ENCODE measurements at regions not wholly inside any gene's neighbourhood (a gene's known extent, or its start where the extent isn't known, plus 50 kb on each side); places are given as distances from the start of the nearest gene placed in this dataset.
"Not testable (repeated sequence)": the region's sequence is repeated elsewhere in the genome, so short reads cannot be mapped to it uniquely, and the experiment has no call there.

- CTCF ChIA-PET = no interaction called here
- H3F3A ChIP-seq (ENCODE audit: insufficient read depth, low read depth) = no peaks in the 10 kb centered on the region
- intact Hi-C loops (cut with micrococcal nuclease; ENCODE audit: unreplicated experiment) = no loop called here
- H3K36me3 ChIP-seq (ENCODE audit: low read depth) = no peaks in the 10 kb centered on the region
- H4K20me1 ChIP-seq (ENCODE audit: insufficient read depth) = no peaks in the 10 kb centered on the region
- no peaks in the 10 kb centered on the region for H3K9me2 ChIP-seq (ENCODE audit: insufficient read depth)
- no peaks in the 10 kb centered on the region for H3K79me2 ChIP-seq (ENCODE audit: low read depth)
- BruUV-seq (replicated peaks) = no TSS peak
- no peak overlapping the region for H2AFZ ChIP-seq
- DNase-seq = no peak
- H3K27me3 ChIP-seq (ENCODE audit: insufficient read depth, low read depth) = no peaks in the 10 kb centered on the region
- no peak overlapping the region for H3K4me2 ChIP-seq
- POLR2A ChIA-PET (ENCODE audit: unreplicated experiment) = no interaction called here
- no peaks in the 10 kb centered on the region for H3K4me1 ChIP-seq (replicated peaks; ENCODE audit: insufficient read depth)
- no peak for TF ChIP-seq EZH2 (IDR thresholded peaks at IDR 0.05; ENCODE audit: low read depth)
- no peak for TF ChIP-seq CTCF (conservative IDR thresholded peaks at IDR 0.05)
- H3K9me3 ChIP-seq (ENCODE audit: insufficient read depth, low read depth) = no peaks in the 10 kb centered on the region
- no peak overlapping the region for H3K4me3 ChIP-seq
- H3K27ac ChIP-seq = no peak overlapping the region
These were observed 214.5 kb upstream of the DDHD1 start for GRCh38 chr14:53367644-53368026.

- Histone ChIP-seq H2AFZ (no peak overlapping the region), H3K9me2 (ENCODE audit: insufficient read depth) (no peaks in the 10 kb centered on the region), H3K4me2 (no peak overlapping the region), H3K27me3 (ENCODE audit: insufficient read depth, low read depth) (no peaks in the 10 kb centered on the region), H3K9me3 (ENCODE audit: insufficient read depth, low read depth) (no peaks in the 10 kb centered on the region), H3K4me3 (no peak overlapping the region), H3K27ac (no peak overlapping the region), H3F3A (ENCODE audit: insufficient read depth, low read depth) (no peaks in the 10 kb centered on the region), H4K20me1 (ENCODE audit: insufficient read depth) (no peaks in the 10 kb centered on the region), H3K4me1 (replicated peaks; ENCODE audit: insufficient read depth) (no peaks in the 10 kb centered on the region), H3K36me3 (ENCODE audit: low read depth) (no peaks in the 10 kb centered on the region), H3K79me2 (ENCODE audit: low read depth) (no peaks in the 10 kb centered on the region)
- no peak for DNase-seq
- intact Hi-C loops (cut with micrococcal nuclease; ENCODE audit: unreplicated experiment) = no loop called here
- TF ChIP-seq CTCF (conservative IDR thresholded peaks at IDR 0.05) (no peak), EZH2 (IDR thresholded peaks at IDR 0.05; ENCODE audit: low read depth) (no peak)
- ChIA-PET POLR2A (ENCODE audit: unreplicated experiment) (no interaction called here), CTCF (no interaction called here)
- BruUV-seq (replicated peaks) = no TSS peak
These were observed 212.5 kb upstream of the DDHD1 start for GRCh38 chr14:53365486-53366130.

GRCh38 chr14:53362916-53363315, 209.8 kb upstream of the DDHD1 start:
- H3K9me3 ChIP-seq (ENCODE audit: insufficient read depth, low read depth); H4K20me1 ChIP-seq (ENCODE audit: insufficient read depth); intact Hi-C loops (cut with micrococcal nuclease; ENCODE audit: unreplicated experiment); H3K9me2 ChIP-seq (ENCODE audit: insufficient read depth); H3F3A ChIP-seq (ENCODE audit: insufficient read depth, low read depth); CTCF ChIA-PET; H3K4me2 ChIP-seq; H3K79me2 ChIP-seq (ENCODE audit: low read depth); H2AFZ ChIP-seq; H3K4me3 ChIP-seq; DNase-seq; H3K27ac ChIP-seq; H3K4me1 ChIP-seq (replicated peaks; ENCODE audit: insufficient read depth); H3K27me3 ChIP-seq (ENCODE audit: insufficient read depth, low read depth); H3K36me3 ChIP-seq (ENCODE audit: low read depth); BruUV-seq (replicated peaks): not testable (repeated sequence)
- POLR2A ChIA-PET (ENCODE audit: unreplicated experiment) = interaction anchor here (0.6 kb wide), 1 partner anchor 606 kb away, joined by 7 read pairs; no protein-coding TSS in a partner anchor

- DNase-seq = no peak
- no TSS peak for BruUV-seq (replicated peaks)
- Histone ChIP-seq H3K9me2 (ENCODE audit: insufficient read depth) (no peaks in the 10 kb centered on the region), H3K4me3 (no peak overlapping the region), H3F3A (ENCODE audit: insufficient read depth, low read depth) (no peaks in the 10 kb centered on the region), H2AFZ (no peak overlapping the region), H3K79me2 (ENCODE audit: low read depth) (no peaks in the 10 kb centered on the region), H3K4me2 (no peak overlapping the region), H3K9me3 (ENCODE audit: insufficient read depth, low read depth) (no peaks in the 10 kb centered on the region), H3K4me1 (replicated peaks; ENCODE audit: insufficient read depth) (no peaks in the 10 kb centered on the region), H3K27ac (no peak overlapping the region), H4K20me1 (ENCODE audit: insufficient read depth) (no peaks in the 10 kb centered on the region), H3K27me3 (ENCODE audit: insufficient read depth, low read depth) (no peaks in the 10 kb centered on the region), H3K36me3 (ENCODE audit: low read depth) (no peaks in the 10 kb centered on the region)
- intact Hi-C loops (cut with micrococcal nuclease; ENCODE audit: unreplicated experiment) = no loop called here
- ChIA-PET POLR2A (ENCODE audit: unreplicated experiment) (no interaction called here), CTCF (no interaction called here)
- TF ChIP-seq CTCF (conservative IDR thresholded peaks at IDR 0.05) (no peak), EZH2 (IDR thresholded peaks at IDR 0.05; ENCODE audit: low read depth) (no peak)
These were observed 207.7 kb upstream of the DDHD1 start for GRCh38 chr14:53360829-53361228.
